PC-3 (cell line): ENCODE measurements at regions not wholly inside any gene's neighbourhood (a gene's known extent, or its start where the extent isn't known, plus 50 kb on each side); places are given as distances from the start of the nearest gene placed in this dataset.

Experiments
- ATAC-seq: fragments of 200-7000 bp; cut with Tn5 transposase; 2 replicates; pipeline ENCODE4 v1.9.1; 2020; ENCODE audit warnings: mild to moderate bottlenecking, moderate library complexity
- BruUV-seq: library from RNA; stranded (reverse); fragments of 400-500 nt; replicated peaks from 2 replicates; lab custom pipeline; 2021; lab: Mats Ljungman, UMichigan
- CTCF ChIA-PET: fragments of 300-600 bp; sonication (Branson Sonifier 250); formaldehyde crosslinking; loops from one replicate; lab custom pipeline; 2022; ENCODE audit warnings: antibody characterized with exemption; lab: Charles Lee
- POLR2A ChIA-PET: fragments of 300-600 bp; sonication (Branson Sonifier 250); formaldehyde crosslinking; loops from one replicate; lab custom pipeline; 2022; ENCODE audit warnings: antibody characterized with exemption; ENCODE audit not compliant: unreplicated experiment; lab: Charles Lee
- DNase-seq: peaks from one replicate; pipeline ENCODE4 v3.0.0-alpha.2; 2015
- H2AFZ ChIP-seq: fragments of 300-600 bp; sonication (generic); 2 replicates; pipeline ENCODE4 v1.6.0; 2016; ENCODE audit warnings: antibody characterized with exemption, low read length
- H3F3A ChIP-seq: fragments of 300-600 bp; sonication (generic); one replicate; pipeline ENCODE4 v1.6.0; 2017; ENCODE audit warnings: antibody characterized with exemption, low read length, control low read depth, mild to moderate bottlenecking; ENCODE audit not compliant: unreplicated experiment
- H3K27ac ChIP-seq: fragments of 300-600 bp; sonication (generic); 2 replicates; pipeline ENCODE4 v1.5.1; 2016; ENCODE audit warnings: mild to moderate bottlenecking, low read length
- H3K27me3 ChIP-seq: fragments of 300-600 bp; sonication (generic); 2 replicates; pipeline ENCODE4 v1.6.1; 2016; ENCODE audit warnings: low read length, mixed read lengths
- H3K36me3 ChIP-seq: fragments of 300-600 bp; sonication (generic); 2 replicates; pipeline ENCODE4 v1.6.1; 2016; ENCODE audit warnings: low read depth, mixed run types, low read length, mixed read lengths
- H3K4me1 ChIP-seq: fragments of 300-600 bp; sonication (generic); 2 replicates; pipeline ENCODE4 v1.5.1; 2016; ENCODE audit warnings: low read length; ENCODE audit not compliant: insufficient read depth
- H3K4me2 ChIP-seq: fragments of 300-600 bp; sonication (generic); 2 replicates; pipeline ENCODE4 v1.6.0; 2016; ENCODE audit warnings: low read length
- H3K4me3 ChIP-seq: fragments of 300-600 bp; sonication (generic); 2 replicates; pipeline ENCODE4 v1.5.1; 2016; ENCODE audit warnings: mild to moderate bottlenecking, low read length, mixed read lengths
- H3K79me2 ChIP-seq: fragments of 300-600 bp; sonication (generic); 2 replicates; pipeline ENCODE4 v1.6.1; 2017; ENCODE audit warnings: low read length, mixed read lengths
- H3K9ac ChIP-seq: fragments of 300-600 bp; sonication (generic); 2 replicates; pipeline ENCODE4 v1.6.0; 2016; ENCODE audit warnings: mild to moderate bottlenecking, low read length
- H3K9me2 ChIP-seq: fragments of 300-600 bp; sonication (generic); replicated peaks from 2 replicates; pipeline ENCODE4 v1.6.1; 2016; ENCODE audit warnings: mixed run types, low read length, mixed read lengths
- H3K9me3 ChIP-seq: fragments of 300-600 bp; sonication (generic); 2 replicates; pipeline ENCODE4 v1.6.1; 2016; ENCODE audit warnings: low read length, mixed read lengths
- H4K20me1 ChIP-seq: fragments of 300-600 bp; sonication (generic); 2 replicates; pipeline ENCODE4 v1.6.1; 2016; ENCODE audit warnings: low read length, mixed read lengths
- EZH2 ChIP-seq: fragments of 300-600 bp; sonication (generic); IDR thresholded peaks from one replicate; pipeline ENCODE4 v1.6.1; 2017; ENCODE audit warnings: antibody characterized with exemption, mild to moderate bottlenecking, low read length; ENCODE audit not compliant: unreplicated experiment
- EZH2phosphoT487 ChIP-seq: fragments of 300-600 bp; sonication (generic); IDR thresholded peaks from 2 replicates; pipeline ENCODE4 v1.6.1; 2018; ENCODE audit warnings: mild to moderate bottlenecking, antibody characterized with exemption, low read length, borderline replicate concordance
- intact Hi-C: fragments of 100-400 bp; cut with micrococcal nuclease; formaldehyde crosslinking; loops from 2 replicates; pipeline ENCODE4 v1.9.0; 2023
- TF ChIP-seq, protein P1 (sequence below): fragments of 300-600 bp; sonication (generic); conservative IDR thresholded peaks from 2 replicates; pipeline ENCODE4 v1.5.1; 2017; ENCODE audit warnings: antibody characterized with exemption, low read depth, mild to moderate bottlenecking, low read length

DNA sequence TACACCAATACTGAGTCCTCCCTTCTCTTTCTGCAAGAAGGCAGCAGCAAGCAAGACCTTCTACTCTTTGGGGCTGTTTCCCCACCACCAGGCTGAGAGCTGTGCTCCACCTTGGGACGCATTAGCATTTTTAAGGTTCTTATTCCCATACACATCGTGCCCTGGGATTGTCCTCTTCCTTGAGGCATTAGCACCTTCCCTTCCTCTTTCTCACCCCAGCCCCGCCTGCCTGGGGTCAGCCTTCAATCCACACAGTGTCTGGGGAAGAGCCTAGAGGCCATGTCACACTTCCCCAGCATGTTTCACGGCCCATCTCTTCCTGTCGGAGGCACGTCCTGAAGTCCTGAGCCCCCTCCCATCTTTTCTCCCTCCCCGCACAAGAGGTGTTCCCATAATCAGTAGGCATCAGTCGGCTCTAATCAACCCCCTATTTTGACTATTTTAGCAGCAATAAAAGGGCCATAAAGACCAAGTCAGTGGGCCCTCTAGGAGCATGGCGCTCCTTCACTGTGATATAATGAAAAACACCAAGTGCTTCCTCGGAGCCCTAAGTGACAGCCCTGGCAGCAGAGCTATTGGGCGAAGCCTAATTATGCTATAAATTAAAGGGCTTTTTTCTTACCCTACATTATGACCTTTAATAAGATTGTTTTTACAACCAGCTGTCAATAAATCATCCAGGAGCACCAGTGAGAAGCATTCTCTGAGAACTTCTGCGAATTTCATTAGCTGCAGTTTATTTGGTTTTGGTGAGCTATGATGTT lies 55.0 kb upstream of the PKDCC start:
- no peaks in the 10 kb centered on the region for H3K36me3 ChIP-seq
- BruUV-seq, result no TSS peak
- DNase-seq (no peak), ATAC-seq (no peak)
- no peak overlapping the region for H3K4me2 ChIP-seq
- no peak overlapping the region for H2AFZ ChIP-seq
- H3K79me2 ChIP-seq, result no peaks in the 10 kb centered on the region
- H3K27ac ChIP-seq, result no peak overlapping the region
- TF ChIP-seq, protein P1, sequence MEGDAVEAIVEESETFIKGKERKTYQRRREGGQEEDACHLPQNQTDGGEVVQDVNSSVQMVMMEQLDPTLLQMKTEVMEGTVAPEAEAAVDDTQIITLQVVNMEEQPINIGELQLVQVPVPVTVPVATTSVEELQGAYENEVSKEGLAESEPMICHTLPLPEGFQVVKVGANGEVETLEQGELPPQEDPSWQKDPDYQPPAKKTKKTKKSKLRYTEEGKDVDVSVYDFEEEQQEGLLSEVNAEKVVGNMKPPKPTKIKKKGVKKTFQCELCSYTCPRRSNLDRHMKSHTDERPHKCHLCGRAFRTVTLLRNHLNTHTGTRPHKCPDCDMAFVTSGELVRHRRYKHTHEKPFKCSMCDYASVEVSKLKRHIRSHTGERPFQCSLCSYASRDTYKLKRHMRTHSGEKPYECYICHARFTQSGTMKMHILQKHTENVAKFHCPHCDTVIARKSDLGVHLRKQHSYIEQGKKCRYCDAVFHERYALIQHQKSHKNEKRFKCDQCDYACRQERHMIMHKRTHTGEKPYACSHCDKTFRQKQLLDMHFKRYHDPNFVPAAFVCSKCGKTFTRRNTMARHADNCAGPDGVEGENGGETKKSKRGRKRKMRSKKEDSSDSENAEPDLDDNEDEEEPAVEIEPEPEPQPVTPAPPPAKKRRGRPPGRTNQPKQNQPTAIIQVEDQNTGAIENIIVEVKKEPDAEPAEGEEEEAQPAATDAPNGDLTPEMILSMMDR, result no peak
- TF ChIP-seq EZH2phosphoT487 (no peak), EZH2 (no peak)
- H3K27me3 ChIP-seq, result peaks cover 21% of the 10 kb centered on the region
- no peak overlapping the region for H3K4me3 ChIP-seq
- no peaks in the 10 kb centered on the region for H3F3A ChIP-seq
- H3K9me3 ChIP-seq, result no peaks in the 10 kb centered on the region
- POLR2A ChIA-PET, result no interaction called here
- intact Hi-C loops, result no loop called here
- no peaks in the 10 kb centered on the region for H3K9me2 ChIP-seq
- no peaks in the 10 kb centered on the region for H3K4me1 ChIP-seq
- H4K20me1 ChIP-seq, result no peaks in the 10 kb centered on the region
- CTCF ChIA-PET, result no interaction called here
- no peak overlapping the region for H3K9ac ChIP-seq

DNA sequence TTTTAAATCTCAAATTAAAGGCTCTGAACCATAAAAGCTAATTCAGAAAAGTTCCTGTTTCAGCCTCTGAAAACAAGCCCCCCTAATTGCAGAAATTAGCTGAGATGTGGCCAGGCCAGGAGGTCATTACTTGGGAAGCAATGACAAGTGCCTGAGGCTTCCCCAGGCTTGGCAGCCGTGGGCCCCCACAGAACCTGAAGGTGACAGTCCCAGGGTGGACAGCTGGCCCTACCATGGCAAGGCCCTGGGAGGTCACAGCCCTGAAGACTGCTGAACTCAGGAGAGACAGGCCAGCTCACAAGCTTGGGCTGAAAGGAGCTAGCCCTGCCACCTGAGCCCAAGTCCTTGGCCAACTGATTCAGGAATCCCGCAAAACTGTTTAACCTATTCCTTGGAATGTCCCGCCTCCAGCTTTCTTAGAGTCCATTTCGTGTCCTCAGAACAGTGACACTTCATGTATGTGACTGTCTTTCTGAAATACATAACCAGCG lies 54.3 kb upstream of the PKDCC start:
- no peak overlapping the region for H3K27ac ChIP-seq
- no peaks in the 10 kb centered on the region for H3K4me1 ChIP-seq
- H3F3A ChIP-seq, result no peaks in the 10 kb centered on the region
- H3K4me2 ChIP-seq, result no peak overlapping the region
- TF ChIP-seq EZH2 (no peak), EZH2phosphoT487 (no peak)
- TF ChIP-seq, protein P1, result no peak
- POLR2A ChIA-PET, result no interaction called here
- H3K9me3 ChIP-seq, result no peaks in the 10 kb centered on the region
- H3K36me3 ChIP-seq, result no peaks in the 10 kb centered on the region
- ATAC-seq, result no peak
- no peak overlapping the region for H2AFZ ChIP-seq
- H3K4me3 ChIP-seq, result no peak overlapping the region
- no TSS peak for BruUV-seq
- no peaks in the 10 kb centered on the region for H3K79me2 ChIP-seq
- CTCF ChIA-PET, result no interaction called here
- no peaks in the 10 kb centered on the region for H3K9me2 ChIP-seq
- H3K27me3 ChIP-seq, result peaks cover 18% of the 10 kb centered on the region
- intact Hi-C loops, result no loop called here
- H4K20me1 ChIP-seq, result no peaks in the 10 kb centered on the region
- DNase-seq, result no peak
- no peak overlapping the region for H3K9ac ChIP-seq

DNA sequence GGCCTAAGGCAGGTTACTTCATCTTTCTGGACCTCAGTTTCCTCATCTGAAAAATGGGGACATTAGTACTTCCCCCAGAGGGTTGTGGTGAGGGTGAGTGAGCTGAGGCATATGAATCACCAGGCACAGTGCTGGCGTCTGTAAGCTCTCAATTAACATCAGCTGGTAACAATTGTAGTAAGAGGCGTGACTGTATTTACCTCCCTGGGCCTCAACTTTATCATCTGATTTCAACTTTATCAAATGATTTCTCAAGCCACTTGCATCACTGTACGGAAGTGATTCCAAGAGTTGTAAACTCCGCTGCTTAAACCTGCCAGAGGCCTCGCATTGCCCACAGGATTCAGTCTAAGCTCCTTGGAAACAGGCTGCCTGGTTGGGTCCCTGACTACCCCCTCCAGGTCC lies 53.6 kb upstream of the PKDCC start:
- H3K79me2 ChIP-seq, result no peaks in the 10 kb centered on the region
- TF ChIP-seq EZH2phosphoT487 (no peak), EZH2 (no peak)
- TF ChIP-seq, protein P1, result no peak
- H3F3A ChIP-seq, result no peaks in the 10 kb centered on the region
- intact Hi-C loops, result no loop called here
- no peak overlapping the region for H2AFZ ChIP-seq
- no peaks in the 10 kb centered on the region for H3K9me3 ChIP-seq
- no peak overlapping the region for H3K4me3 ChIP-seq
- ATAC-seq (no peak), DNase-seq (no peak)
- no peaks in the 10 kb centered on the region for H3K9me2 ChIP-seq
- no peak overlapping the region for H3K27ac ChIP-seq
- no peaks in the 10 kb centered on the region for H3K4me1 ChIP-seq
- CTCF ChIA-PET, result no interaction called here
- peaks cover 24% of the 10 kb centered on the region for H3K27me3 ChIP-seq
- no peaks in the 10 kb centered on the region for H3K36me3 ChIP-seq
- no TSS peak for BruUV-seq
- no peaks in the 10 kb centered on the region for H4K20me1 ChIP-seq
- H3K4me2 ChIP-seq, result no peak overlapping the region
- no peak overlapping the region for H3K9ac ChIP-seq
- POLR2A ChIA-PET, result no interaction called here
